GM19397 (cell line): ENCODE measurements at regions not wholly inside any gene's neighbourhood (a gene's known extent, or its start where the extent isn't known, plus 50 kb on each side); places are given as distances from the start of the nearest gene placed in this dataset.
"Not testable (repeated sequence)": the region's sequence is repeated elsewhere in the genome, so short reads cannot be mapped to it uniquely, and the experiment has no call there.

ENCODE experiments used
- ATAC-seq: cut with Tn5 transposase; IDR thresholded peaks from one replicate; pipeline ENCODE4 v1.9.1; 2021; ENCODE audit warnings: mild to moderate bottlenecking, moderate library complexity; ENCODE audit not compliant: unreplicated experiment

DNA sequence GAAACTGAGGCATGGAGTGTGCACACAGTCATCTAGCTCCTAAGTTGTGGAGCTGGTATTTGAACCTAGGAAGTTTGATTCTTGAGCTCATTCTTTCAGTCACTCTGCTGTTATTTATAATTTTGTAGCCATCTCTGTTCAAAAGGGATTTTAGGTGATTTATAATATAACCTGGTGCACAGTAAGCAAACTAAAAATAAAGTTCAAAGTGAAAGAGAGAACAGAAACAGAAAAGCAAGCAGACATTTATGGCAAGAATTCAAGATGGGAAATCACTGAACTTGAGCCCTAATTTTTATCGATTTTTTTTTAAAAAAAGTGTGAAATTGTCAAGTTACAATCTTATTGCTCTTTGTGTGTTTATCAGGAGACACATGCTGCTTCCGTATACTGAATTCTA, 71.4 kb upstream of the SLC7A14 start:
- ATAC-seq: no peak

- ATAC-seq: no peak
These were observed 70.4 kb upstream of the SLC7A14 start for GRCh38 chr3:170656284-170656683.

DNA sequence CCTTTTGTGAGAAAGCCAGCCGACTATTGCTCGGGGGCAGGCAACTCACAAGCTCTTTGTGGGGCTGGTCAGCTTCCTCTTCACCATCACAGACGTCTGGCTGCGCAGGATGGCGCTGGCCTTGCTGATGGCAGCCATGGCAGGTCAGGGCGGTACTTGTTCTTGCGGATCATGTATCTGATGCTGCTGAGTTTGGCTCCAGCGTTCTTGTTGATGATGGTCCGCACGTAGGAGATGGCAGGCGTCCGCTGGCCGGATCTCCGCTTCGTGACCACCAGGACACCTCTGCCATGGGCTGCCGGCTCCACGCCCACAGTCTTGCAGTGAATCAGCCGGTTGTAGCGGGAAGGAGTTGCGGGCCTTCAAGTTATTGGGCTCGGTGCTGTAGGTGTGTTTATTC, 67.9 kb upstream of the SLC7A14 start:
- no peak for ATAC-seq

GRCh38 chr3:170651260-170651845, 65.5 kb upstream of the SLC7A14 start:
- ATAC-seq: no peak

GRCh38 chr3:170650557-170650956, 64.7 kb upstream of the SLC7A14 start:
- ATAC-seq: not testable (repeated sequence)

DNA sequence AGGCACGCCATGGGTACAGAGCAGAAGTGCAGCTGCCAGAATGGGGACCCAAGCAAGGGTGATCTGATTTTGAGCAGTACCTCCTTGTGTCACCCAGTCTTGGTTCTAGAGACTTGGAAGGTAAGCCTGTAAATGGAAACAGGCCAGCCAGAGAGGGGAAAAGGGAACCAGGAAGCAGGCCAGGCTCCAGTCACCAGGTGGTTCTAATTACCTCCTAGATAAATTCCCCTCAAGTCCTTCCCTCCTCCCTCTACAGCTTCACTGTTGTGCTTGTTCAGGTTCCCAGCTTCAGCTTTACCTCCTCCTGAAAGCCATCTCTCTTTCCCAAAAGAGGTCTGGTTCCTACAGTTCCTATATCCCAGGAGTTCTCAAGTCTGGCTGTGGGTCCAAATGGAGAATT, 58.8 kb upstream of the SLC7A14 start:
- ATAC-seq: no peak

DNA sequence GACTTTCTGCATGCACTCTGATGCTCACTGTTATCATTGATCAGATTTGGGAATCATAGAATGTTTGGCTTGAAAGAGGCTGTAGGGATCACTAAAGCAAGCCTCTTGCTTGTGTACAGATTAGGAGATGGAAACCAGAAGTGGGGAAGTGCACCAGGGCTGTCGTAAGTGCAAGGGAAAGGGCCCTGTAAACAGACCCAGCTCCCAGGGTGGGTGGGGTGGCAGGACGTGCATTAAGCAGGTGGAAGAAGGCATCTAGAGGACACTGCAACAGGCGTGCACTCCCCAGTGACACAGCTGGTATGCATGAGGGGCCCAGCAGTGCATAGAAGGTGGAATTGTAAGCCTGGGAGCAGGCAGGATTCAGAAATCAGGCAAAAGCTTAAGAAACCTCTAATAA, 58.0 kb upstream of the SLC7A14 start:
- ATAC-seq: no peak

DNA sequence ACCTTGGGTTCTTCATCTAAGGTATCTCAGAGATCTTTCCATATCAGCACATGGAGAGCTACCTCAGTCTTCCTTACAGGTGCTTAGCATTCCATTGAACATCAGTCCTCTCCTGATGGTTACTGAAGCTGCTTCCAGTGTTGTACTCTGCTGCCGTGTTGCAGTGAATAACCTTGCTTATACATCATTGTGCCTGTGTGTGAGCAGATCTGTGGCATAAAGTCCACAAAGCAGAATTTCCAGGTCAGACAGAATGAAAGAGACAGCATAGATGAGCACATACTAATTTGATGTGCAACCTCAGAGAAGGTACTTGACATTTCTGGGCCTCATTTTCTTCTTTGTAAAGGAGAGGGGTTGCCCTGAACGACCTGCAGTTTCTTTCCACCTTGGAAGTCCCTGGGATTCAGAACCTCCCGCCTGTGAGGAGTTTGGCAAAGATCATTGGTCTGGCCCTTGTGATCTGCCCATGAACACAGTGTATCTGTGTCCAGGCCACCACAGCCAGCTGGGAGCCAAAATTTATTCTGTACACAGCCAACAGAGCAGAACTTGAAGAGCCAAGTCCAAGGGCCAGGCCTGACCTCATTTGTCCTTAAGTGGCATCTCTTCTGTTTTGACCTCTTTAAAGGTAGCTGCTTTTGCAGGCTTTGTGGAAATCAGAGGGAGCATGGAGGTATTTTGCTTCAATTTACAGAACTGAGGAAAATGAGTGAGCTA, 57.2 kb upstream of the SLC7A14 start:
- no peak for ATAC-seq

- ATAC-seq: no peak
These were observed 55.8 kb upstream of the SLC7A14 start for GRCh38 chr3:170641510-170642236.

DNA sequence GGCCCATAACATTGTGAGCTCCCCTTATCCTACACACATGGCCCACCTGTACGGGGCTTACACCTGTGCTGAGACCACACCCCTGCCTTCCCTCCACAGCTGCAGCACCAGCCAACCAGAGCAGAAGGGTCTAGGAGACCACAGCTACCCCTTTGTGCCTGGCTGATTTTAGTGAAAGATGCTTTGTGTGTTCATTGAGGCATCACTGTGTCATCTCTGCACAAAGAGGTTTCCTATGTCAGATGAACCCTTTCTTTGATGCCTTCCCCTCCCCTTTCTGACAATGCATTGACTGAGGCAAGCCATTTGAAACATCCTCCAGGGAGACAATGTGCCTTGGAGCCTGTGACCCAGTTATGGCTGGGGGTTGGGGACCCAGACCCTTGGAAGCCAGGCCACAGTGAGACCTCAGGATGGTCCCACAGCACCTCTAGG, 54.9 kb upstream of the SLC7A14 start:
- ATAC-seq: no peak

GRCh38 chr3:170638988-170639387, 53.1 kb upstream of the SLC7A14 start:
- no peak for ATAC-seq

- no peak for ATAC-seq
These were observed 51.4 kb upstream of the SLC7A14 start for GRCh38 chr3:170637306-170637705.

DNA sequence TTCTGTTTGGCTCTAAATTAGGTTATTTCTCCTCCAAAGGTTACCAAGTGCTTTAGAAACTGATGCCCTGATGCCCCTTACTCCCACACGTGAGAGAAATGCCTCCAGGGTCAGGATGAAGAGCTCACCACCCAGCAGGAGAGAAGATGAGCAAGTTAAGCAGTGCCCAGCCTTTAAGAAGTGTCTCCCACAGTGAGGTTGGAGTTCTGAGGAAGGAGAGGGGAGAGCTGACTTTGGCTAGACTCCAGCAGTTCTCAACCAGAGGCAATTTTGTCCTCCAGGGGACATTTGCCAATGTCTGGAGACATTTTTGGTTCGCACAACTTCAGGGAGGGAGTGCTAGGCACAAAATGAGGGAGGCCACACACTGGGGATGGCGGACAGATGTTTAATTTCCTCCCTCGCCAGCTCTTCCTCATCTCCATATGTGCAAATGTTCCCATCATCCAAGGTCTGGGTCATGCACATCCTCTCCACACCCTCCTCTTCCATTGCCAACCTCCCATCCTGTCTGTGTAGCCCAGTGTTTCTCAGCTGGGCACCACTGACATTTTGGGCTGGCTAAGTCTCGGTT, 50.6 kb upstream of the SLC7A14 start:
- ATAC-seq: no peak
